Mesenchymal stem cell (in vitro differentiated cells and primary cell): ENCODE measurements at regions not wholly inside any gene's neighbourhood (a gene's known extent, or its start where the extent isn't known, plus 50 kb on each side); places are given as distances from the start of the nearest gene placed in this dataset.
"Not testable (repeated sequence)": the region's sequence is repeated elsewhere in the genome, so short reads cannot be mapped to it uniquely, and the experiment has no call there.

ENCODE experiments used
- DNase-seq: peaks from one replicate; pipeline ENCODE4 v3.0.0-alpha.2; 2013
- H2AFZ ChIP-seq: one replicate; pipeline ENCODE4 v1.6.1; 2013; ENCODE audit warnings: low read depth, mild to moderate bottlenecking, control low read depth, inconsistent platforms, low read length, moderate library complexity
- H2AK5ac ChIP-seq: 2 replicates; pipeline ENCODE4 v1.6.1; 2013; ENCODE audit warnings: low read length, moderate library complexity, mild to moderate bottlenecking, inconsistent platforms; ENCODE audit not compliant: severe bottlenecking
- H2BK120ac ChIP-seq: one replicate; pipeline ENCODE4 v1.6.1; 2013; ENCODE audit warnings: low read depth, mild to moderate bottlenecking, inconsistent platforms, low read length, moderate library complexity
- H2BK12ac ChIP-seq, 2 experiments: one replicate each; pipeline ENCODE4 v1.6.1; 2013; ENCODE audit warnings: inconsistent platforms in 2 of 2, low read length in 2 of 2, mild to moderate bottlenecking in 2 of 2, moderate library complexity in 2 of 2, control low read depth in 1 of 2
- H2BK15ac ChIP-seq: one replicate; pipeline ENCODE4 v1.6.1; 2013; ENCODE audit warnings: mild to moderate bottlenecking, low read depth, inconsistent platforms; ENCODE audit not compliant: poor library complexity, severe bottlenecking
- H2BK5ac ChIP-seq: 2 replicates; pipeline ENCODE4 v1.6.1; 2013; ENCODE audit warnings: low read depth, mild to moderate bottlenecking, low read length, control low read depth, inconsistent platforms; ENCODE audit not compliant: poor library complexity, severe bottlenecking
- H3K14ac ChIP-seq, 2 experiments: one replicate each; pipeline ENCODE4 v1.6.1; 2013; ENCODE audit warnings: inconsistent platforms in 2 of 2, low read length in 2 of 2, control low read depth in 1 of 2, mild to moderate bottlenecking in 1 of 2, moderate library complexity in 1 of 2
- H3K18ac ChIP-seq, 2 experiments: one replicate each; pipeline ENCODE4 v1.6.1; 2013; ENCODE audit warnings: inconsistent platforms in 2 of 2, low read length in 2 of 2, control low read depth in 1 of 2, low read depth in 1 of 2, mild to moderate bottlenecking in 1 of 2
- H3K23ac ChIP-seq, 2 experiments: one replicate each; pipeline ENCODE4 v1.6.1; 2013; ENCODE audit warnings: inconsistent platforms in 2 of 2, low read length in 2 of 2, mild to moderate bottlenecking in 2 of 2, moderate library complexity in 2 of 2, control low read depth in 1 of 2
- H3K27ac ChIP-seq: 2 replicates; pipeline ENCODE4 v1.5.1; 2013; ENCODE audit warnings: mild to moderate bottlenecking, moderate library complexity, low read length, control low read depth, inconsistent platforms; ENCODE audit not compliant: poor library complexity, severe bottlenecking
- H3K27me3 ChIP-seq, 2 experiments: 2 replicates each; pipeline versions ENCODE4 v1.6.1 to v1.7.0; 2013; ENCODE audit warnings: low read length in 2 of 2, mild to moderate bottlenecking in 2 of 2, moderate library complexity in 2 of 2, control low read depth in 1 of 2, inconsistent platforms in 1 of 2; ENCODE audit not compliant: control insufficient read depth in 1 of 2, insufficient read depth in 1 of 2
- H3K36me3 ChIP-seq, 2 experiments: 2 replicates each; pipeline versions ENCODE4 v1.6.1 to v1.7.0; 2013; ENCODE audit warnings: low read length in 2 of 2, control low read depth in 1 of 2, inconsistent platforms in 1 of 2, low read depth in 1 of 2, mild to moderate bottlenecking in 1 of 2; ENCODE audit not compliant: insufficient read depth in 2 of 2, control insufficient read depth in 1 of 2
- H3K4ac ChIP-seq, 2 experiments: one replicate each; pipeline ENCODE4 v1.6.1; 2013; ENCODE audit warnings: inconsistent platforms in 2 of 2, low read length in 2 of 2, mild to moderate bottlenecking in 2 of 2, moderate library complexity in 2 of 2, control low read depth in 1 of 2, low read depth in 1 of 2
- H3K4me1 ChIP-seq: 2 replicates; pipeline ENCODE4 v1.6.1; 2013; ENCODE audit warnings: low read depth, low read length, control low read depth; ENCODE audit not compliant: control insufficient read depth, insufficient read depth
- H3K4me2 ChIP-seq: 2 replicates; pipeline ENCODE4 v1.6.1; 2013; ENCODE audit warnings: low read length, mild to moderate bottlenecking, inconsistent platforms; ENCODE audit not compliant: poor library complexity, severe bottlenecking
- H3K4me3 ChIP-seq, 2 experiments: 2 replicates each; pipeline versions ENCODE4 v1.5.1 to v1.7.0; 2013; ENCODE audit warnings: low read length in 2 of 2, mild to moderate bottlenecking in 2 of 2, control low read depth in 1 of 2, low read depth in 1 of 2; ENCODE audit not compliant: insufficient read depth in 1 of 2
- H3K79me1 ChIP-seq: replicated peaks from 2 replicates; pipeline ENCODE4 v1.6.1; 2013; ENCODE audit warnings: mild to moderate bottlenecking, control low read depth, low read length, inconsistent platforms; ENCODE audit not compliant: poor library complexity, severe bottlenecking
- H3K9ac ChIP-seq: 2 replicates; pipeline ENCODE4 v1.7.0; 2013; ENCODE audit warnings: mild to moderate bottlenecking, low read length, moderate library complexity
- H3K9me3 ChIP-seq: 2 replicates; pipeline ENCODE4 v1.7.0; 2013; ENCODE audit warnings: mild to moderate bottlenecking, low read length; ENCODE audit not compliant: control insufficient read depth
- H4K8ac ChIP-seq: one replicate; pipeline ENCODE4 v1.6.1; 2013; ENCODE audit warnings: inconsistent platforms, mild to moderate bottlenecking, low read length, moderate library complexity
- H4K91ac ChIP-seq: one replicate; pipeline ENCODE4 v1.6.1; 2013; ENCODE audit warnings: mild to moderate bottlenecking, low read length, inconsistent platforms
- WGBS: methylation state at CpG from one replicate; pipeline ENCODE4 v1.1.7; 2013; ENCODE audit warnings: mixed read lengths; 5-methylcytosine and 5-hydroxymethylcytosine counted together

GRCh38 chr17:21511363-21512195 lies 135.4 kb downstream of the KCNJ12 start:
- H3K14ac ChIP-seq: no peak overlapping the region
- peak overlapping the region; percentile 77 for H2AFZ ChIP-seq
- no peak overlapping the region for H3K27ac ChIP-seq
- peak overlapping the region; percentile 19 for H4K8ac ChIP-seq
- H2AK5ac ChIP-seq: no peak overlapping the region
- peak overlapping the region; percentile 98 for H3K4me2 ChIP-seq
- H3K9ac ChIP-seq: peak overlapping the region; percentile 87
- DNase-seq: peak; percentile 77
- H3K36me3 ChIP-seq: no peaks in the 10 kb centered on the region
- no peaks in the 10 kb centered on the region for H3K9me3 ChIP-seq
- no peak overlapping the region for H2BK12ac ChIP-seq
- peak overlapping the region; percentile 44 to 80 for H3K4me3 ChIP-seq
- peaks cover 25 to 38% of the 10 kb centered on the region in 2 experiments for H3K27me3 ChIP-seq
- whole genome bisulfite sequencing: 7% methylated on average over 74 of the region's 78 CpGs
- no peak overlapping the region for H2BK120ac ChIP-seq
- no peaks in the 10 kb centered on the region for H3K79me1 ChIP-seq
- no peak overlapping the region for H3K4ac ChIP-seq
- H4K91ac ChIP-seq: no peak overlapping the region
- H3K4me1 ChIP-seq: peaks cover 11% of the 10 kb centered on the region
- no peak overlapping the region for H2BK5ac ChIP-seq
- no peak overlapping the region for H3K23ac ChIP-seq
- H2BK15ac ChIP-seq: no peak overlapping the region
- peak overlapping the region in 1 of 2 experiments; percentile 76 for H3K18ac ChIP-seq

GRCh38 chr17:21512307-21513011 lies 136.3 kb downstream of the KCNJ12 start:
- Histone ChIP-seq H4K8ac (peak overlapping the region; percentile 37), H3K4me1 (peaks cover 11% of the 10 kb centered on the region), H3K27ac (no peak overlapping the region), H3K4me3 (peak overlapping the region in 1 of 2 experiments; percentile 58), H2AK5ac (no peak overlapping the region), H2BK12ac (no peak overlapping the region), H3K23ac (no peak overlapping the region), H3K27me3 (peaks cover 19 to 32% of the 10 kb centered on the region in 2 experiments), H4K91ac (no peak overlapping the region), H3K18ac (no peak overlapping the region), H3K36me3 (no peaks in the 10 kb centered on the region), H3K9ac (peak overlapping the region; percentile 85), H2BK5ac (no peak overlapping the region), H2AFZ (no peak overlapping the region), H2BK15ac (no peak overlapping the region), H3K14ac (no peak overlapping the region), H3K4me2 (peak overlapping the region; percentile 50), H3K9me3 (no peaks in the 10 kb centered on the region), H3K79me1 (no peaks in the 10 kb centered on the region), H3K4ac (no peak overlapping the region), H2BK120ac (no peak overlapping the region)
- no peak for DNase-seq
- WGBS: 63% methylated on average over 15 of the region's 18 CpGs

- Histone ChIP-seq H3K4ac (no peak overlapping the region), H3K4me3 (peak overlapping the region in 1 of 2 experiments; percentile 58), H3K27me3 (peaks cover 19 to 31% of the 10 kb centered on the region in 2 experiments), H3K36me3 (no peaks in the 10 kb centered on the region), H2BK120ac (no peak overlapping the region), H3K4me1 (peaks cover 11% of the 10 kb centered on the region), H3K79me1 (no peaks in the 10 kb centered on the region), H3K14ac (no peak overlapping the region), H2BK12ac (no peak overlapping the region), H2BK5ac (no peak overlapping the region), H3K27ac (no peak overlapping the region), H4K8ac (peak overlapping the region; percentile 37), H3K9me3 (no peaks in the 10 kb centered on the region), H2BK15ac (no peak overlapping the region), H2AFZ (no peak overlapping the region), H3K4me2 (peak overlapping the region; percentile 50), H3K18ac (no peak overlapping the region), H3K23ac (no peak overlapping the region), H4K91ac (no peak overlapping the region), H3K9ac (peak overlapping the region; percentile 85), H2AK5ac (no peak overlapping the region)
- peak; percentile 70 for DNase-seq
- WGBS: 0% methylated on average over 14 of the region's 24 CpGs
These were observed 136.9 kb downstream of the KCNJ12 start for GRCh38 chr17:21513012-21513570.

GRCh38 chr17:21514567-21514966 lies 138.4 kb downstream of the KCNJ12 start:
- not testable (repeated sequence) for DNase-seq, H3K79me1 ChIP-seq, H3K18ac ChIP-seq, H2BK12ac ChIP-seq, H4K91ac ChIP-seq, H3K27ac ChIP-seq, H3K14ac ChIP-seq, H2AK5ac ChIP-seq, H4K8ac ChIP-seq, H3K23ac ChIP-seq, H2AFZ ChIP-seq, H3K4me2 ChIP-seq, H3K4me3 ChIP-seq, H2BK120ac ChIP-seq, H2BK15ac ChIP-seq, H3K9me3 ChIP-seq, H2BK5ac ChIP-seq, H3K36me3 ChIP-seq, H3K9ac ChIP-seq, H3K4ac ChIP-seq
- peaks cover 11% of the 10 kb centered on the region for H3K4me1 ChIP-seq
- H3K27me3 ChIP-seq: peaks cover 17 to 36% of the 10 kb centered on the region in 2 experiments
- WGBS: 83% methylated on average over 1 of the region's 1 CpG
